ENCODE measurements at regions not wholly inside any gene's neighbourhood (a gene's known extent, or its start where the extent isn't known, plus 50 kb on each side); places are given as distances from the start of the nearest gene placed in this dataset.

DNA sequence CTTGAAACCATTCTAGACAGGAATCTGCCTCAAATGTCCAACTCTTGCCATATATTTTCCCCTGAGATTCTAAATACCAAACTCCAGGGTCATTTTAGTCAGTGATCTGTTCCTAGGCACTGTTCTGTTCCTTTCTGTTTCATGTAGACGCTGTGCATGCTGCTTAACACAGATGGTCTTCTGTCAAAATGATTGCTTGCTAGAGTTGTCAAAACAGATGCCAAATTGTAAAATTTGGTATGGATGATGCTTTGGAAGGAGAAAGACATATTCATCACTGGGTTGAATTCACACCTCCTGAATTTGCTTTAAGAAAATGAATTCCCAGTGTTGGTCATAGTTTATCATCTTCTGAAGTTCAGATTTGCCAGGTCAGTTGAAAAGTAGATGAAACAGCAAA, 425.9 kb downstream of the ETS1 start:
- DNase-seq (no peak), ATAC-seq (ENCODE audit: low read depth) (no peak)
- H2BK5ac ChIP-seq (ENCODE audit: low read depth, low read length, poor library complexity, severe bottlenecking) = no peak overlapping the region
- H3K36me3 ChIP-seq (ENCODE audit: control insufficient read depth, insufficient read depth, low read length) = no peaks in the 10 kb centered on the region
- H3K9me1 ChIP-seq (ENCODE audit: insufficient read depth, low read length) = no peaks in the 10 kb centered on the region
- H4K5ac ChIP-seq (ENCODE audit: low read depth, low read length) = no peak overlapping the region
- CTCF ChIA-PET = interaction anchor here (1.2 kb wide), 1 partner anchor 670 kb away, joined by 4 read pairs; no protein-coding TSS in a partner anchor
- no peaks in the 10 kb centered on the region for H3K79me1 ChIP-seq (ENCODE audit: low read depth in 1 of 2, low read length in 2 of 2)
- no peak overlapping the region for H2AK9ac ChIP-seq (replicated peaks; ENCODE audit: low read depth, low read length, poor library complexity)
- no peak overlapping the region for H4K91ac ChIP-seq (ENCODE audit: insufficient read depth, low read depth, low read length)
- no peak overlapping the region for H2BK120ac ChIP-seq (ENCODE audit: low read depth, low read length)
- no peak overlapping the region for H3K56ac ChIP-seq (ENCODE audit: extremely low read depth, insufficient read depth, low read length)
- H2AFZ ChIP-seq (replicated peaks; ENCODE audit: low read length, poor library complexity) = no peak overlapping the region
- no CpG with 5 or more reads among the region's 1 CpG for WGBS, 2 experiments (ENCODE audit: extremely low coverage in 2 of 2, insufficient read length in 1 of 2)
- no peak overlapping the region for H3K18ac ChIP-seq (ENCODE audit: low read depth, low read length)
- intact Hi-C loops (cut with micrococcal nuclease) = no loop called here
- no peak overlapping the region for H3K4me3 ChIP-seq (ENCODE audit: insufficient read depth, low read depth, low read length)
- H4K8ac ChIP-seq (ENCODE audit: low read depth in 2 of 2, low read length in 2 of 2) = no peak overlapping the region
- no peak overlapping the region for H3K27ac ChIP-seq (ENCODE audit: insufficient read depth, low read length)
- no peak overlapping the region for H3K23ac ChIP-seq (ENCODE audit: low read depth, low read length)
- in situ Hi-C loops (cut with MboI; ENCODE audit: low sequenced_read_pairs) = loop anchor here (5.0 to 25.0 kb wide), 2 partner anchors 119 to 801 kb away; no protein-coding TSS in a partner anchor
- peaks cover 13% of the 10 kb centered on the region for H3K27me3 ChIP-seq (ENCODE audit: control insufficient read depth, insufficient read depth, low read length)
- H3K4me2 ChIP-seq (ENCODE audit: low read depth, low read length) = no peak overlapping the region
- H3K9me3 ChIP-seq (ENCODE audit: control insufficient read depth, insufficient read depth, low read length) = no peaks in the 10 kb centered on the region
- no peak overlapping the region for H3K14ac ChIP-seq (replicated peaks; ENCODE audit: low read depth, low read length)
- no peaks in the 10 kb centered on the region for H3K4me1 ChIP-seq (ENCODE audit: control insufficient read depth, insufficient read depth, low read length)
- TF ChIP-seq NFE2L2 (IDR thresholded peaks at IDR 0.05; ENCODE audit: low read depth, low read length) (no peak), BHLHE40 (IDR thresholded peaks at IDR 0.05; ENCODE audit: low read depth, low read length) (no peak), RCOR1 (IDR thresholded peaks at IDR 0.05; ENCODE audit: insufficient replicate concordance, low read length) (no peak), FOS (IDR thresholded peaks at IDR 0.05; ENCODE audit: low read depth, low read length) (no peak), SMC3 (IDR thresholded peaks at IDR 0.05; ENCODE audit: low read depth, low read length) (no peak), CEBPB (IDR thresholded peaks at IDR 0.05; ENCODE audit: low read depth, low read length) (no peak), CHD1 (IDR thresholded peaks at IDR 0.05; ENCODE audit: low read depth, low read length) (no peak), MAFK (IDR thresholded peaks at IDR 0.05; ENCODE audit: low read depth, low read length) (no peak)
- TF ChIP-seq, protein P1, sequence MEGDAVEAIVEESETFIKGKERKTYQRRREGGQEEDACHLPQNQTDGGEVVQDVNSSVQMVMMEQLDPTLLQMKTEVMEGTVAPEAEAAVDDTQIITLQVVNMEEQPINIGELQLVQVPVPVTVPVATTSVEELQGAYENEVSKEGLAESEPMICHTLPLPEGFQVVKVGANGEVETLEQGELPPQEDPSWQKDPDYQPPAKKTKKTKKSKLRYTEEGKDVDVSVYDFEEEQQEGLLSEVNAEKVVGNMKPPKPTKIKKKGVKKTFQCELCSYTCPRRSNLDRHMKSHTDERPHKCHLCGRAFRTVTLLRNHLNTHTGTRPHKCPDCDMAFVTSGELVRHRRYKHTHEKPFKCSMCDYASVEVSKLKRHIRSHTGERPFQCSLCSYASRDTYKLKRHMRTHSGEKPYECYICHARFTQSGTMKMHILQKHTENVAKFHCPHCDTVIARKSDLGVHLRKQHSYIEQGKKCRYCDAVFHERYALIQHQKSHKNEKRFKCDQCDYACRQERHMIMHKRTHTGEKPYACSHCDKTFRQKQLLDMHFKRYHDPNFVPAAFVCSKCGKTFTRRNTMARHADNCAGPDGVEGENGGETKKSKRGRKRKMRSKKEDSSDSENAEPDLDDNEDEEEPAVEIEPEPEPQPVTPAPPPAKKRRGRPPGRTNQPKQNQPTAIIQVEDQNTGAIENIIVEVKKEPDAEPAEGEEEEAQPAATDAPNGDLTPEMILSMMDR (conservative IDR thresholded peaks at IDR 0.05; ENCODE audit: low read depth, low read length) = no peak
- TF ChIP-seq, protein P2, sequence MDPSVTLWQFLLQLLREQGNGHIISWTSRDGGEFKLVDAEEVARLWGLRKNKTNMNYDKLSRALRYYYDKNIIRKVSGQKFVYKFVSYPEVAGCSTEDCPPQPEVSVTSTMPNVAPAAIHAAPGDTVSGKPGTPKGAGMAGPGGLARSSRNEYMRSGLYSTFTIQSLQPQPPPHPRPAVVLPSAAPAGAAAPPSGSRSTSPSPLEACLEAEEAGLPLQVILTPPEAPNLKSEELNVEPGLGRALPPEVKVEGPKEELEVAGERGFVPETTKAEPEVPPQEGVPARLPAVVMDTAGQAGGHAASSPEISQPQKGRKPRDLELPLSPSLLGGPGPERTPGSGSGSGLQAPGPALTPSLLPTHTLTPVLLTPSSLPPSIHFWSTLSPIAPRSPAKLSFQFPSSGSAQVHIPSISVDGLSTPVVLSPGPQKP (IDR thresholded peaks at IDR 0.05; ENCODE audit: borderline replicate concordance, low read depth, low read length) = no peak
- no peak overlapping the region for H2BK15ac ChIP-seq (ENCODE audit: low read depth, low read length)
- POLR2A ChIA-PET (ENCODE audit: unreplicated experiment) = no interaction called here
- H2BK20ac ChIP-seq (ENCODE audit: low read depth, low read length) = no peak overlapping the region
- H4K20me1 ChIP-seq (ENCODE audit: insufficient read depth, low read length) = no peaks in the 10 kb centered on the region
- dilution Hi-C loops (cut with HindIII; ENCODE audit: low sequenced_read_pairs, unreplicated experiment) = loop anchor here (25.0 kb wide), 1 partner anchor 476 kb away; no protein-coding TSS in a partner anchor
- no peak overlapping the region for H3K9ac ChIP-seq (ENCODE audit: low read depth, low read length)
- H2AK5ac ChIP-seq (ENCODE audit: low read depth, low read length) = no peak overlapping the region
- no peak overlapping the region for H3K4ac ChIP-seq (ENCODE audit: low read depth, low read length)
- no TSS peak for BruUV-seq (replicated peaks)
